Smooth muscle cell (in vitro differentiated cells): ENCODE measurements at regions not wholly inside any gene's neighbourhood (a gene's known extent, or its start where the extent isn't known, plus 50 kb on each side); places are given as distances from the start of the nearest gene placed in this dataset.

ENCODE experiments used
- DNase-seq: peaks from one replicate; lab custom pipeline; 2025; ENCODE audit not compliant: unreplicated experiment; lab: John Stamatoyannopoulos, UW
- H2AFZ ChIP-seq: fragments of 200-600 bp; sonication (generic); 2 replicates; pipeline ENCODE4 v1.6.0; 2016; ENCODE audit warnings: antibody characterized with exemption, low read depth, mild to moderate bottlenecking
- H3F3A ChIP-seq: fragments of 200-600 bp; sonication (generic); 2 replicates; pipeline ENCODE4 v1.6.0; 2017; ENCODE audit warnings: antibody characterized with exemption, low read depth
- H3K27ac ChIP-seq: fragments of 200-600 bp; sonication (generic); 2 replicates; pipeline ENCODE4 v1.5.1; 2016; ENCODE audit warnings: low read depth, mild to moderate bottlenecking
- H3K27me3 ChIP-seq: fragments of 200-600 bp; sonication (generic); 2 replicates; pipeline ENCODE4 v1.6.1; 2016; ENCODE audit warnings: low read depth, mild to moderate bottlenecking
- H3K36me3 ChIP-seq: fragments of 200-600 bp; sonication (generic); 2 replicates; pipeline ENCODE4 v1.5.1; 2016; ENCODE audit warnings: low read depth
- H3K4me1 ChIP-seq: fragments of 200-600 bp; sonication (generic); 2 replicates; pipeline ENCODE4 v1.5.1; 2016; ENCODE audit warnings: low read depth
- H3K4me2 ChIP-seq: fragments of 200-600 bp; sonication (generic); 2 replicates; pipeline ENCODE4 v1.6.0; 2016; ENCODE audit warnings: mild to moderate bottlenecking
- H3K4me3 ChIP-seq: fragments of 200-600 bp; sonication (generic); 2 replicates; pipeline ENCODE4 v1.5.1; 2016; ENCODE audit warnings: mild to moderate bottlenecking
- H3K79me2 ChIP-seq: fragments of 200-600 bp; sonication (generic); 2 replicates; pipeline ENCODE4 v1.6.0; 2016; ENCODE audit warnings: low read depth, mild to moderate bottlenecking
- H3K9ac ChIP-seq: fragments of 200-600 bp; sonication (generic); 2 replicates; pipeline ENCODE4 v1.6.0; 2016; ENCODE audit warnings: low read depth
- H3K9me3 ChIP-seq: fragments of 200-600 bp; sonication (generic); replicated peaks from 2 replicates; pipeline ENCODE4 v1.5.1; 2016; ENCODE audit warnings: low read depth
- H4K20me1 ChIP-seq: fragments of 200-600 bp; sonication (generic); 2 replicates; pipeline ENCODE4 v1.6.0; 2016; ENCODE audit warnings: low read depth
- CTCF ChIP-seq: fragments of 200-600 bp; sonication (generic); IDR thresholded peaks from 2 replicates; pipeline ENCODE4 v1.5.1; 2017; ENCODE audit warnings: borderline replicate concordance, mild to moderate bottlenecking, antibody characterized with exemption; ENCODE audit not compliant: insufficient read depth, poor library complexity, severe bottlenecking
- WGBS: methylation state at CpG from one replicate; pipeline ENCODE4 v1.1.7; 2016; ENCODE audit warnings: low lambda C conversion rate; 5-methylcytosine and 5-hydroxymethylcytosine counted together

GRCh38 chr18:39772155-39772919, 2182.7 kb upstream of the PIK3C3 start:
- Histone ChIP-seq H3K36me3 (no peaks in the 10 kb centered on the region), H3K4me3 (no peak overlapping the region), H3K79me2 (no peaks in the 10 kb centered on the region), H3K27ac (no peak overlapping the region), H3F3A (no peaks in the 10 kb centered on the region), H3K9ac (no peak overlapping the region), H3K27me3 (no peaks in the 10 kb centered on the region), H3K9me3 (no peaks in the 10 kb centered on the region), H2AFZ (no peak overlapping the region), H3K4me1 (no peaks in the 10 kb centered on the region), H4K20me1 (no peaks in the 10 kb centered on the region), H3K4me2 (no peak overlapping the region)
- no peak for DNase-seq
- TF ChIP-seq CTCF: no peak
- 95% methylated on average over 1 of the region's 1 CpG for WGBS

DNA sequence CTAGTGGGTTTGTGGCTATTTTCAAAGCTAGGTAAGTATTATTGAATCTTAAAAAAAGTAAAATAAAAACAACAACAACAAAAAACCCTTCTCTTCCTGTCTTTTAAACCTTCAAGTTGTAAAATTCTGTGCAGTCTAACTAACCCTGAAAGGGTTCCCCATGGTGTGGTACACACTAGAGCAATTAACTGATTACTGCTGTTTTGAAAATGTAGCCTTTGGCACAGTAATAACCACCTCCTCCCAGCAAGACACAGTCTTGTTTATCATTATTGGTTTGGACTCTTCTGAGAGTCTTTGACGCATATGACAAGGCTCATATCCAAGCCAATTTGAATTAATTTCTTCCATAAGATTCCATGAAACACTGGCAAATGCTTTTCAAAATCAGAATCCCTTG, 2184.6 kb upstream of the PIK3C3 start:
- Histone ChIP-seq H3F3A (no peaks in the 10 kb centered on the region), H3K27me3 (no peaks in the 10 kb centered on the region), H3K4me1 (no peaks in the 10 kb centered on the region), H2AFZ (no peak overlapping the region), H3K4me3 (no peak overlapping the region), H3K4me2 (no peak overlapping the region), H3K36me3 (no peaks in the 10 kb centered on the region), H3K27ac (no peak overlapping the region), H3K9ac (no peak overlapping the region), H3K9me3 (no peaks in the 10 kb centered on the region), H4K20me1 (no peaks in the 10 kb centered on the region), H3K79me2 (no peaks in the 10 kb centered on the region)
- no peak for TF ChIP-seq CTCF
- WGBS: 88% methylated on average over 1 of the region's 1 CpG
- DNase-seq: no peak

DNA sequence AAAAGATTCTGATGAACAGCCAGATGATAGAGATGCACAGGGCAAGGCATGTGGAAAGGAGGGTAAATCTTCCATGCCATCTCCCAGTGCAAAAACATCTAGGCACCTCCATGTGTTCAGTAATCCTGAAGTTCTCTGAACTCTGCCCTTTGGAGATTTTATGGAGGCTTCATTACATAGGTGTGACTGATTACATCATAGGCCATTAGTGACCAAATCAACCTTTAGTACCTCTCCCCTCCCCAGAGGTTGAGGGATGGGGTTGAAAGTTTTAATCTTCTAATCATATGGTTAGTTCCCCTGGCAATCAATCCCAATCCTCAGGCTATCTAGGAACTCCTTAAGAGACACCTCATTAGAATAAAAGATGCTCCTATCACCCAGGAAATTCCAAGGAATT, 2190.2 kb upstream of the PIK3C3 start:
- DNase-seq: no peak
- H2AFZ ChIP-seq: no peak overlapping the region
- no peak overlapping the region for H3K9ac ChIP-seq
- no peak for TF ChIP-seq CTCF
- H4K20me1 ChIP-seq: no peaks in the 10 kb centered on the region
- H3K27me3 ChIP-seq: no peaks in the 10 kb centered on the region
- no peaks in the 10 kb centered on the region for H3F3A ChIP-seq
- no peaks in the 10 kb centered on the region for H3K4me1 ChIP-seq
- no peak overlapping the region for H3K4me3 ChIP-seq
- no peaks in the 10 kb centered on the region for H3K9me3 ChIP-seq
- H3K4me2 ChIP-seq: no peak overlapping the region
- no peak overlapping the region for H3K27ac ChIP-seq
- H3K79me2 ChIP-seq: no peaks in the 10 kb centered on the region
- no peaks in the 10 kb centered on the region for H3K36me3 ChIP-seq

GRCh38 chr18:39761273-39761672, 2193.8 kb upstream of the PIK3C3 start:
- 82% methylated on average over 1 of the region's 1 CpG for WGBS
- Histone ChIP-seq H3K4me3 (no peak overlapping the region), H3K9ac (no peak overlapping the region)

More at GRCh38 chr18:39761273-39761672, 2193.8 kb upstream of the PIK3C3 start:
- Histone ChIP-seq H3K9me3 (no peaks in the 10 kb centered on the region), H3K27ac (no peak overlapping the region), H3F3A (no peaks in the 10 kb centered on the region), H3K4me2 (no peak overlapping the region), H3K36me3 (no peaks in the 10 kb centered on the region), H4K20me1 (no peaks in the 10 kb centered on the region), H3K27me3 (no peaks in the 10 kb centered on the region), H3K79me2 (no peaks in the 10 kb centered on the region), H2AFZ (no peak overlapping the region), H3K4me1 (no peaks in the 10 kb centered on the region)
- TF ChIP-seq CTCF: no peak
- no peak for DNase-seq
